ENCODE measurements at regions not wholly inside any gene's neighbourhood (a gene's known extent, or its start where the extent isn't known, plus 50 kb on each side); places are given as distances from the start of the nearest gene placed in this dataset.
"Not testable (repeated sequence)": the region's sequence is repeated elsewhere in the genome, so short reads cannot be mapped to it uniquely, and the experiment has no call there.

DNA sequence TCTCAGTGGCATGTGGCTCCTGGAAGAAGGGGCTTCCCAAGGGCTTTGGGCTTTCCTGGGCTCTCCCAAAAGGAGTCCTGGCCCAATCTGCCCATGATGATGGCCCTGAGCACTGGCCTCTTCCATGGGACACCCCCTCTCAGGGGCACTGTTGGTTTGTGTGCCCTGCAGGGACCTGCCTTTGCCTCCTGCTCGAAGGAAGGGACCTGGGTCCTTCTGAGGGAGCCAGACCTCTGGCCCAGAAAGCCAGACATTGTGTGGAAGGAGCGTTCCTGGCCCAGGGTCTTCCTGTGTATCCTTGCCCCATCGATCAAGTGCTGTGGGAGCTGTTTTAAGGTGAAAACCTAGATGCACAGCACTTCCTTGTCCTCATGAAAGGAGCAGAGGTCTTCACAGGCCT lies 1689.3 kb downstream of the TP53TG3F start:
- H3K27ac Mint-ChIP-seq, result no peak overlapping the region
- H3K36me3 Mint-ChIP-seq (ENCODE audit: low read depth), result no peaks in the 10 kb centered on the region
- no peaks in the 10 kb centered on the region for H3K27me3 Mint-ChIP-seq (ENCODE audit: low read depth)
- H3K4me1 Mint-ChIP-seq (ENCODE audit: low read depth), result no peaks in the 10 kb centered on the region
- peaks cover 43% of the 10 kb centered on the region for H3K9me3 Mint-ChIP-seq
- H3K4me3 Mint-ChIP-seq, result no peak overlapping the region
- DNase-seq (ENCODE audit: low spot score), result no peak

DNA sequence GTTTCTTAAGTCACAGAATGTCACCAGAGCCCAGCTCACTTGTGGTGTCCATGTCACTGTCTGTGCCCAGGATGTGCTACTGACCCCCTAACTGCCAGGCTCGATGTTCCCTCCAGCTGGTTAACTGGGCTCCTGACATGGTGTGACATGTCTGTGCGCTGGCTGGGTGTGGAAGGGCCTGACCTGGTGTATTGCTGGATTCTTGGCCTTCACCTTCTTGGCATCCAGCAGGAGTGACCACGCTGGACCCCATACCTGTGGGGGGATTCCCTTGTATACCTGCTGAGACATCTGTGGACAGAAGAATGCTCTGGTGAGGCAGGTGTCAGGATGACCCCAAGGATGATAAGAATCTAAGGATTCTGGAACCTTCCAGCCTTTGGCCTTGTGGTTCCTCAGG lies 1690.1 kb downstream of the TP53TG3F start:
- no peaks in the 10 kb centered on the region for H3K4me1 Mint-ChIP-seq (ENCODE audit: low read depth)
- H3K9me3 Mint-ChIP-seq, result peaks cover 45% of the 10 kb centered on the region
- no peaks in the 10 kb centered on the region for H3K27me3 Mint-ChIP-seq (ENCODE audit: low read depth)
- DNase-seq (ENCODE audit: low spot score), result no peak
- H3K27ac Mint-ChIP-seq, result no peak overlapping the region
- H3K36me3 Mint-ChIP-seq (ENCODE audit: low read depth), result no peaks in the 10 kb centered on the region
- H3K4me3 Mint-ChIP-seq, result no peak overlapping the region

- Mint-ChIP-seq H3K9me3 (peaks cover 54% of the 10 kb centered on the region), H3K36me3 (ENCODE audit: low read depth) (no peaks in the 10 kb centered on the region), H3K4me3 (no peak overlapping the region), H3K27ac (no peak overlapping the region), H3K27me3 (ENCODE audit: low read depth) (no peaks in the 10 kb centered on the region), H3K4me1 (ENCODE audit: low read depth) (no peaks in the 10 kb centered on the region)
- no peak for DNase-seq (ENCODE audit: low spot score)
Measured at GRCh38 chr16:35150805-35151312, 1691.4 kb downstream of the TP53TG3F start.

DNA sequence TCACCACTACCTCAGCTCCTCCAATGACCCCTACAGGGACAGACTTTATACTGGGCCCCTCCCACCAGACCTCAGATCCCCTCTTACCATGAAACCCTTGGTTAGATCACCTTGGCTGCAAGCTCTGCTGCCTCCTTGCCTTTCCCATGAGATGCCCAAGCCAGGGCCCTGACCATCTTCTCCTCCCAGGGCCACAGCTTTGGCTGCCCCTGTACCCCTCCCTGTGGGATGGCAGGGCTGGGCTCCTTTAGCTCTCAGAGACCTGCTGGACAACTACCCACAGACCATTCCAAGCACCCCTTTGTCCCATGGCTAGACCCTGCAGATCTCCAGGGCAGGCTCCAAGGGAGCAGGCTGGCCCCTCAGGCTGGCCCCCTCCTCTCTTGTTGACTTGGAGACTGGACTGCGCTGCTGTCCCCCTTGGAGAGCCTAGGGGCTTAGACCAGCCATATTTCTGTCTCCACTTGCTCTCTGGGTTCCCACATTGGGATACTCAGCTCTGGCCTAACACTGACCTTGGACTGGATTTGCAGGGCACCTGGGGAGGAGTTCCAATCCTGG lies 1692.7 kb downstream of the TP53TG3F start:
- H3K27ac Mint-ChIP-seq, result no peak overlapping the region
- H3K4me1 Mint-ChIP-seq (ENCODE audit: low read depth), result no peaks in the 10 kb centered on the region
- H3K36me3 Mint-ChIP-seq (ENCODE audit: low read depth), result no peaks in the 10 kb centered on the region
- H3K9me3 Mint-ChIP-seq, result peaks cover 66% of the 10 kb centered on the region
- H3K27me3 Mint-ChIP-seq (ENCODE audit: low read depth), result no peaks in the 10 kb centered on the region
- H3K4me3 Mint-ChIP-seq, result no peak overlapping the region
- DNase-seq (ENCODE audit: low spot score), result no peak

DNA sequence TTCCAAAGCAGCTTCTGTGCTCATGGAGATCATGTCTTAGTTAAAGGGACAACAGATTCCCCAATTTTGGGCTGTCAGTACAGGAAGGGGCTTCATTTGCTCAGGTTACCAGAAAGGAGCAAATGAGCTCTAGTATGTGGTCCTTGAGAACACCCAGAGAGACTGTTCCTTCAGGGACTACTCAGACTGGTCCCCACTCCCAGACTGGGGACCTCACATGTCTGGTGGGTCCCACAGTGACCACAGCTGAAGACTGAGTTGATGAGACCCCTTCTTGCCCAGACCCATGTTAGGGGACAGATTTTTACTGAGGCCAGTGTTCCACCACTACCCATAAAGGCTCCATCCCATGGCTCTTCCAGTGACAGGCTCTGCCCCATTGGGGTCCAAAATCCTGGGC lies 1695.2 kb downstream of the TP53TG3F start:
- Mint-ChIP-seq H3K9me3 (peaks cover 63% of the 10 kb centered on the region), H3K4me1 (ENCODE audit: low read depth) (no peaks in the 10 kb centered on the region), H3K36me3 (ENCODE audit: low read depth) (no peaks in the 10 kb centered on the region), H3K4me3 (no peak overlapping the region), H3K27ac (no peak overlapping the region), H3K27me3 (ENCODE audit: low read depth) (no peaks in the 10 kb centered on the region)
- DNase-seq (ENCODE audit: low spot score), result no peak

- not testable (repeated sequence) for H3K27ac Mint-ChIP-seq; DNase-seq (ENCODE audit: low spot score); H3K36me3 Mint-ChIP-seq (ENCODE audit: low read depth); H3K27me3 Mint-ChIP-seq (ENCODE audit: low read depth); H3K4me3 Mint-ChIP-seq; H3K4me1 Mint-ChIP-seq (ENCODE audit: low read depth)
- peaks cover 62% of the 10 kb centered on the region for H3K9me3 Mint-ChIP-seq
Measured at GRCh38 chr16:35157549-35157948, 1698.1 kb downstream of the TP53TG3F start.

DNA sequence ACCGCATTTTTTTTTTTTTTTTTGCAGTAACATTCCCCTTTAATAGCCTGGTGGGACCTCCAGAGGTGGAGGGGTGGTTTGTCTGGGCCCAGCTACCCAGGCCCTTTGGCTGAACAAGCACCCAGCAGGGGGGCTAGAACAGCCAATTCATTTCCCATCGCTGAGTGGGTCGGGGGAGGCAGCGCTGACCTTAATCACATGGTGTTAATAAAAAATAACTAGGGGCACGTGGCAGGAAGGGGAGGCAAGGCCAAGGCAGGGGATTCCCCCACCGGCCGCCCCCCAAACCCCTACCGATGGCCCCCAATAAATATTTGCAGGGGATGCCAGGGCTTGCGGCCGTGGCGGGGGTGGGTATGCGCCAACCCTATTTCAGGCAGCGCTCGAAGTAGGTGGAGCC lies 1709.9 kb downstream of the TP53TG3F start:
- DNase-seq (ENCODE audit: low spot score); H3K4me1 Mint-ChIP-seq (ENCODE audit: low read depth); H3K27ac Mint-ChIP-seq; H3K4me3 Mint-ChIP-seq; H3K36me3 Mint-ChIP-seq (ENCODE audit: low read depth); H3K27me3 Mint-ChIP-seq (ENCODE audit: low read depth): not testable (repeated sequence)
- H3K9me3 Mint-ChIP-seq, result peaks cover 31% of the 10 kb centered on the region

DNA sequence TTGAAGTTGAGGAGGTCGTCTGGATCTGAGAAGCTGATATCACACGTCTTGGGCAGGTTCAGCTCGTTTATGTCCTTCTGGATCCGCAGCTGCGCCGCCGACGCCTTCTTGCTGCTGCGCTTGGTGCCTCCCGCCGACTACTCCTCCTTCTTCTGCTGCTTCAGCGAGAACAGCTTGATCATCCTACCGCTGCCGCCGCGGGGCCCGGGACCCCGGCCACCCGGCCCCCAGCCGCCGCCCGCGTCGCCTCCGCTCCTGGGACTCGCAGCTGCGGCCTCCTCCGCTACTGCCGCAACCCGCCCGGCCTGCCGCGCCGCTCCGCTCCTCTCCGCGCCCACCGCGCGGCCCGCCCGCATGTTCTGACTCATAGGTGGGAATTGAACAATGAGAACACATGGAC lies 1710.6 kb downstream of the TP53TG3F start:
- H3K4me1 Mint-ChIP-seq (ENCODE audit: low read depth); DNase-seq (ENCODE audit: low spot score); H3K4me3 Mint-ChIP-seq; H3K36me3 Mint-ChIP-seq (ENCODE audit: low read depth); H3K27me3 Mint-ChIP-seq (ENCODE audit: low read depth); H3K27ac Mint-ChIP-seq: not testable (repeated sequence)
- H3K9me3 Mint-ChIP-seq, result peaks cover 27% of the 10 kb centered on the region

DNA sequence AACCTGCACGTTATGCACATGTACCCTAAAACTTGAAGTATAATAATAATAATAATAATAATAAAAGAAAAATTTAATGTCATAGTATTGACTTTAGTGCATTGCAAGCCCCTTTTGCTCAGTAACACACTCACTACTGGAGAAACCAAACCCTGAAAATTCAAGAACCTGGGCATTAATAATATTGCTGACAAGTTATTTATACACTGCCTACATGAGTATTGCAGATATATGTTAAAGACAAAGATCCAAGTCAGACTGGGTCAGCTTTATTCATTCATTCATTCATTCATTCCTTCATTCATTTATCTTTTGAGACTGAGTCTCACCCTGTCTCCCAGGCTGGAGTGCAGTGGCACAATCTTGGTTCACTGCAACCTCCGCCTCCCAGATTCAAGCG lies 1711.2 kb downstream of the TP53TG3F start:
- peaks cover 26% of the 10 kb centered on the region for H3K9me3 Mint-ChIP-seq
- no peaks in the 10 kb centered on the region for H3K27me3 Mint-ChIP-seq (ENCODE audit: low read depth)
- H3K27ac Mint-ChIP-seq, result no peak overlapping the region
- H3K4me3 Mint-ChIP-seq, result no peak overlapping the region
- DNase-seq (ENCODE audit: low spot score), result no peak
- H3K4me1 Mint-ChIP-seq (ENCODE audit: low read depth), result no peaks in the 10 kb centered on the region
- no peaks in the 10 kb centered on the region for H3K36me3 Mint-ChIP-seq (ENCODE audit: low read depth)

DNA sequence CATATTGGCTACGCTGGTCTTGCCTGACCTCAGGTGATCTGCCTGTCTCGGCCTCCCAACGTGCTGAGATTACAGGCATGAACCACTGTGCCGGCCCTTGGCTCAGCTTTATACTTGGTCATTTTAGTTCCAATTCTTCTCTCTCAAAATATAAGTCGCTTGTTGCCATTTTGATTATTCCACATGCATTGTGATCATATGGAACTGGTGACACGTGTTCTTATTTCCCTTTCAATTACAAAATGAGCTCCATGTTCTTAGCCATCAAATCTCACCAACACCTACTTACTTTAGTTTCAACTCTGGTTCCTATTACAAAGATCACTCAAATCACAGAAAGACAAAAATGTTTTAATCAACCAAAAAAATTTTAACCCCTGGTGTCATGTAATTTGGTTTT lies 1711.7 kb downstream of the TP53TG3F start:
- Mint-ChIP-seq H3K27me3 (ENCODE audit: low read depth) (no peaks in the 10 kb centered on the region), H3K27ac (no peak overlapping the region), H3K36me3 (ENCODE audit: low read depth) (no peaks in the 10 kb centered on the region), H3K4me3 (no peak overlapping the region), H3K4me1 (ENCODE audit: low read depth) (no peaks in the 10 kb centered on the region), H3K9me3 (peaks cover 25% of the 10 kb centered on the region)
- no peak for DNase-seq (ENCODE audit: low spot score)

DNA sequence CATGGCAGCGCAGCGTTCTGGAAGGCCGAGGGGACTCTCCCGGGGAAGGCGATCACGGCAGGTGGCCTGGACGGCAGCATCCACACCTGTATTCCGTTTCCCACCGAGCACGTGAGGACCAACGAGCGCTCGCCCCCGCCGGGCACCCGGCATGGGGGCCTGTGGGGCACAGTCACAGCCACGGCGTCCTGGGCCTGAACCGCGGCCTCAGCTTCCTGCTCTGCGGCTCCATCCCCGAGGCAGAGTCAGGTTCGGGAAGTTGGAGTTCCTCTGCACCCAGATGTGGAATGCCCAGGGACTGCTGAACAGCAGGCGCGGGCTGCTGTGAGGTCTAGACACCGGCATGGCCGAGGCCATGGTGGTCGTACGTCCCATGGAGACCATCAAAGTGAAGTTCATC lies 1713.9 kb downstream of the TP53TG3F start:
- H3K4me1 Mint-ChIP-seq (ENCODE audit: low read depth), result no peaks in the 10 kb centered on the region
- no peak for DNase-seq (ENCODE audit: low spot score)
- H3K27ac Mint-ChIP-seq, result no peak overlapping the region
- H3K27me3 Mint-ChIP-seq (ENCODE audit: low read depth), result no peaks in the 10 kb centered on the region
- peaks cover 28% of the 10 kb centered on the region for H3K9me3 Mint-ChIP-seq
- no peaks in the 10 kb centered on the region for H3K36me3 Mint-ChIP-seq (ENCODE audit: low read depth)
- no peak overlapping the region for H3K4me3 Mint-ChIP-seq

DNA sequence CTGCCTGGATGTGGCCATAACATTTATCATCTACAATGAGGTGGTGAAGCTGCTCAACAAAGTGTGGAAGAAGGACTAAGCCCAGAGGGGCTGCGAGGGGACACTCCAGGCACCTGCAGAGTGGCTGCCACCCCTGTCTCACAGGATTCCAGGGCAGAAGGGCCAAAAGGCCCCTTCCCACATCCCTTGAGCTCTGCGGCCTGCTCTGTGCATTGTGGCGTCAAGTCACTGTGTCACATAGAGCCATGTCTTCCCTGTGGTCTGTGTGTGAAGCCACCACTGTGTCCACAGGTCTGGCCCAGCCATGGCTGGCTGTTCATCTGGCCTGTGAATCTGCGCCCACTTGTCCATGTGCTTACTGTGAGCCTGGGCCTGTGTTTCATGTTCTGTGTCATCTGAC lies 1714.6 kb downstream of the TP53TG3F start:
- Mint-ChIP-seq H3K4me1 (ENCODE audit: low read depth) (no peaks in the 10 kb centered on the region), H3K4me3 (no peak overlapping the region), H3K36me3 (ENCODE audit: low read depth) (no peaks in the 10 kb centered on the region), H3K27me3 (ENCODE audit: low read depth) (no peaks in the 10 kb centered on the region), H3K27ac (no peak overlapping the region), H3K9me3 (peaks cover 34% of the 10 kb centered on the region)
- no peak for DNase-seq (ENCODE audit: low spot score)

GRCh38 chr16:35176449-35176848 lies 1717.0 kb downstream of the TP53TG3F start:
- peaks cover 45% of the 10 kb centered on the region for H3K9me3 Mint-ChIP-seq
- no peak overlapping the region for H3K27ac Mint-ChIP-seq
- H3K4me1 Mint-ChIP-seq (ENCODE audit: low read depth), result no peaks in the 10 kb centered on the region

DNA sequence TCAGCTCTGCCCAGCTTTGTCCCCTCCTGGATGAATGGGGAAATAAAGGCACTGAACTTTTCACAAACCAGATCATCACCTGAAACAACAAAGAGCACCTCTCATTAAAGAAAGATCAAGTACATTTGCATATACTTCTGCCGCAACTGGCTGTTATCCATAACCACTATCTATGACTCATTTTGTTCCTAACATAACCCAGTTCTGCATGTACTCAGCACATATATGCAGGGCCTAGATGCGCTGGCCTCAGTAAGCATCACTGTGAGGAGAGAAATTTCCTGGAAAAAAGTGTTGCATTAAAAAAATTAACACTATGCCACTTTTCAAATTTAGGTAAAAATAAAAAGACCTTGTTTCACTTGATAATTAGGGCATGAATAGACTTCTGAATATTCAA lies 1718.4 kb downstream of the TP53TG3F start:
- Mint-ChIP-seq H3K4me1 (ENCODE audit: low read depth) (no peaks in the 10 kb centered on the region), H3K9me3 (peaks cover 47% of the 10 kb centered on the region), H3K36me3 (ENCODE audit: low read depth) (no peaks in the 10 kb centered on the region)

More at GRCh38 chr16:35176449-35176848, 1717.0 kb downstream of the TP53TG3F start:
- Mint-ChIP-seq H3K27me3 (ENCODE audit: low read depth) (no peaks in the 10 kb centered on the region), H3K36me3 (ENCODE audit: low read depth) (no peaks in the 10 kb centered on the region), H3K4me3 (no peak overlapping the region)
- no peak for DNase-seq (ENCODE audit: low spot score)

DNA sequence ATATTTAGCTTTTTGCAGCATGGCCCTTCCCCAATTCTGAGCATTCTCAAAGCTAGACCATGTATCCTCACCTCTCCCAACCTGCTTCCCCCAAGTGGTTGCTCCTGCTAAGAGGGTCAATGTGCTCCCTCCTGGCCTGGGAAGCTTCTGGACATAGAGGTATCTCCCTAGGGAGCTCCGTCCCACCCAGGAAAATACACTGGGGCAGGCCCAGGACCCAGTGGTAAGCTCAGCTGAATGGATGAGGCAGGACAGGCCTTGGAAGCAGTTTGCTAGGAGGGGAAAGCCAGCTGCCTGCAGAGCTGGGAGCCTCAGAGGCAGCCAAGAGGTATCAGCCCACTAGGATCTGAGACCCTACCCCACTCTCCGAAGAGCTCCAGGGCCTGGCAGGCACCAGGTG lies 1721.6 kb downstream of the TP53TG3F start:
- DNase-seq (ENCODE audit: low spot score), result no peak
- H3K36me3 Mint-ChIP-seq (ENCODE audit: low read depth), result no peaks in the 10 kb centered on the region
- H3K27me3 Mint-ChIP-seq (ENCODE audit: low read depth), result no peaks in the 10 kb centered on the region
- no peak overlapping the region for H3K4me3 Mint-ChIP-seq
- no peaks in the 10 kb centered on the region for H3K4me1 Mint-ChIP-seq (ENCODE audit: low read depth)
- no peak overlapping the region for H3K27ac Mint-ChIP-seq
- peaks cover 53% of the 10 kb centered on the region for H3K9me3 Mint-ChIP-seq

More for the DNA sequence above, 1718.4 kb downstream of the TP53TG3F start:
- DNase-seq (ENCODE audit: low spot score), result no peak
- H3K4me3 Mint-ChIP-seq, result no peak overlapping the region
- H3K27ac Mint-ChIP-seq, result no peak overlapping the region
- no peaks in the 10 kb centered on the region for H3K27me3 Mint-ChIP-seq (ENCODE audit: low read depth)
